ENCODE measurements at regions not wholly inside any gene's neighbourhood (a gene's known extent, or its start where the extent isn't known, plus 50 kb on each side); places are given as distances from the start of the nearest gene placed in this dataset.

GRCh38 chr14:34229140-34229539, 232.9 kb downstream of the SPTSSA start (continued):
- TF ChIP-seq DIDO1 (tag; IDR thresholded peaks at IDR 0.05; ENCODE audit: low read depth) (no peak), SNIP1 (IDR thresholded peaks at IDR 0.05; ENCODE audit: low read depth) (no peak)

GRCh38 chr14:34228650-34228976, 233.4 kb downstream of the SPTSSA start:
- Histone ChIP-seq H3K27ac (ENCODE audit: extremely low read depth, low read depth, low read length) (no peak overlapping the region), H3K9me1 (ENCODE audit: control insufficient read depth, insufficient read depth, low read length) (no peaks in the 10 kb centered on the region), H3K79me2 (ENCODE audit: control insufficient read depth, insufficient read depth, low read length) (no peaks in the 10 kb centered on the region), H3K4me2 (ENCODE audit: insufficient read depth, low read length) (no peak overlapping the region), H3K4me3 (no peak overlapping the region), H4K20me1 (replicated peaks; ENCODE audit: control insufficient read depth, insufficient read depth, low read length) (no peaks in the 10 kb centered on the region), H2AFZ (ENCODE audit: low read depth, low read length) (no peak overlapping the region), H3K9me3 (replicated peaks; ENCODE audit: control insufficient read depth, insufficient read depth, low read depth, low read length) (no peaks in the 10 kb centered on the region), H3K4me1 (replicated peaks in 1 of 2; ENCODE audit: control insufficient read depth in 2 of 2, insufficient read depth in 2 of 2, low read length in 2 of 2) (no peaks in the 10 kb centered on the region; a peak in 1 of 5 replicates), H3K36me3 (ENCODE audit: control insufficient read depth, insufficient read depth, low read length) (no peaks in the 10 kb centered on the region), H3K9ac (ENCODE audit: insufficient read depth in 1 of 2, low read depth in 2 of 2, low read length in 2 of 2) (no peak overlapping the region), H3K27me3 (ENCODE audit: control insufficient read depth in 2 of 2, insufficient read depth in 2 of 2, low read length in 2 of 2) (no peaks in the 10 kb centered on the region; a peak in 1 of 5 replicates)
- FAIRE-seq (no peak), ATAC-seq (no peak), DNase-seq (ENCODE audit: extremely low read depth in 1 of 4, low spot score in 3 of 4) (no peak)
- in situ Hi-C loops (cut with MboI): loop anchor here (10.0 kb wide), 2 partner anchors 264 to 384 kb away; no protein-coding TSS in a partner anchor
- BruUV-seq (replicated peaks): no TSS peak
- POLR2A ChIA-PET: interaction anchor here (0.8 to 1.7 kb wide), 2 partner anchors 10 to 12 kb away, joined by 3 to 6 read pairs; no protein-coding TSS in a partner anchor
- intact Hi-C loops (cut with micrococcal nuclease): loop anchor here (5.0 kb wide), 3 partner anchors 86 to 391 kb away; no protein-coding TSS in a partner anchor
- CTCF ChIA-PET (ENCODE audit: low intra/inter-chr PET ratio): no interaction called here
- 6% methylated on average over 4 of the region's 5 CpGs for WGBS (ENCODE audit: insufficient coverage, low coverage, missing lambda C conversion rate)
- no peak for TF ChIP-seq NFIX (CRISPR knock-in tag; IDR thresholded peaks at IDR 0.05; ENCODE audit: low read depth)
- TF ChIP-seq ZSCAN32 (CRISPR knock-in tag; IDR thresholded peaks at IDR 0.05): no peak
- no peak for TF ChIP-seq EHMT2 (IDR thresholded peaks at IDR 0.05)
- TF ChIP-seq MGA (IDR thresholded peaks at IDR 0.05): no peak
- no peak for TF ChIP-seq PATZ1 (CRISPR knock-in tag; IDR thresholded peaks at IDR 0.05; ENCODE audit: borderline replicate concordance)
- TF ChIP-seq CBX2 (IDR thresholded peaks at IDR 0.05; ENCODE audit: insufficient read depth, low read length, poor library complexity, severe bottlenecking): no peak

Measured in K562 (cell line).